Ishikawa (cell line): ENCODE measurements at regions not wholly inside any gene's neighbourhood (a gene's known extent, or its start where the extent isn't known, plus 50 kb on each side); places are given as distances from the start of the nearest gene placed in this dataset.

Experiments used
- CEBPB ChIP-seq: IDR thresholded peaks from 2 replicates; pipeline ENCODE4 v1.6.1; 2012
- CREB1 ChIP-seq: IDR thresholded peaks from 2 replicates; pipeline ENCODE4 v1.6.1; 2012; ENCODE audit warnings: low read depth
- EGR1 ChIP-seq: IDR thresholded peaks from 2 replicates; pipeline ENCODE4 v1.6.1; 2012
- EP300 ChIP-seq: IDR thresholded peaks from 2 replicates; pipeline ENCODE4 v1.6.1; 2012; ENCODE audit warnings: borderline replicate concordance
- FOXM1 ChIP-seq: IDR thresholded peaks from 2 replicates; pipeline ENCODE4 v1.6.1; 2012; ENCODE audit warnings: low read depth, borderline replicate concordance
- MAX ChIP-seq: IDR thresholded peaks from 2 replicates; pipeline ENCODE4 v1.6.1; 2012
- NFIC ChIP-seq: IDR thresholded peaks from 2 replicates; pipeline ENCODE4 v1.6.1; 2012
- RAD21 ChIP-seq: IDR thresholded peaks from 2 replicates; pipeline ENCODE4 v1.6.1; 2012; ENCODE audit warnings: low read depth
- TAF1 ChIP-seq: IDR thresholded peaks from 2 replicates; pipeline ENCODE4 v1.6.1; 2012; ENCODE audit warnings: low read depth, mild to moderate bottlenecking
- TCF12 ChIP-seq: IDR thresholded peaks from 2 replicates; pipeline ENCODE4 v1.6.1; 2012; ENCODE audit warnings: low read depth
- TEAD4 ChIP-seq: IDR thresholded peaks from 2 replicates; pipeline ENCODE4 v1.6.1; 2012
- USF1 ChIP-seq: IDR thresholded peaks from 2 replicates; pipeline ENCODE4 v1.6.1; 2012
- YY1 ChIP-seq: IDR thresholded peaks from 2 replicates; pipeline ENCODE4 v1.6.1; 2012; ENCODE audit warnings: low read depth
- ZBTB7A ChIP-seq: IDR thresholded peaks from 2 replicates; pipeline ENCODE4 v1.6.1; 2012; ENCODE audit warnings: low read depth
- TF ChIP-seq, protein P1 (sequence below): IDR thresholded peaks from 2 replicates; pipeline ENCODE4 v1.6.1; 2012; ENCODE audit warnings: low read depth, mild to moderate bottlenecking

GRCh38 chr12:30072824-30073223 is 289.1 kb upstream of the TMTC1 start:
- TF ChIP-seq TCF12: no peak
- no peak for TF ChIP-seq EP300
- TF ChIP-seq USF1: no peak
- TF ChIP-seq TAF1: no peak
- no peak for TF ChIP-seq RAD21
- no peak for TF ChIP-seq EGR1
- TF ChIP-seq CEBPB: no peak
- no peak for TF ChIP-seq YY1
- no peak for TF ChIP-seq ZBTB7A
- TF ChIP-seq NFIC: no peak
- TF ChIP-seq FOXM1: no peak
- no peak for TF ChIP-seq CREB1
- TF ChIP-seq TEAD4: no peak
- TF ChIP-seq, protein P1, sequence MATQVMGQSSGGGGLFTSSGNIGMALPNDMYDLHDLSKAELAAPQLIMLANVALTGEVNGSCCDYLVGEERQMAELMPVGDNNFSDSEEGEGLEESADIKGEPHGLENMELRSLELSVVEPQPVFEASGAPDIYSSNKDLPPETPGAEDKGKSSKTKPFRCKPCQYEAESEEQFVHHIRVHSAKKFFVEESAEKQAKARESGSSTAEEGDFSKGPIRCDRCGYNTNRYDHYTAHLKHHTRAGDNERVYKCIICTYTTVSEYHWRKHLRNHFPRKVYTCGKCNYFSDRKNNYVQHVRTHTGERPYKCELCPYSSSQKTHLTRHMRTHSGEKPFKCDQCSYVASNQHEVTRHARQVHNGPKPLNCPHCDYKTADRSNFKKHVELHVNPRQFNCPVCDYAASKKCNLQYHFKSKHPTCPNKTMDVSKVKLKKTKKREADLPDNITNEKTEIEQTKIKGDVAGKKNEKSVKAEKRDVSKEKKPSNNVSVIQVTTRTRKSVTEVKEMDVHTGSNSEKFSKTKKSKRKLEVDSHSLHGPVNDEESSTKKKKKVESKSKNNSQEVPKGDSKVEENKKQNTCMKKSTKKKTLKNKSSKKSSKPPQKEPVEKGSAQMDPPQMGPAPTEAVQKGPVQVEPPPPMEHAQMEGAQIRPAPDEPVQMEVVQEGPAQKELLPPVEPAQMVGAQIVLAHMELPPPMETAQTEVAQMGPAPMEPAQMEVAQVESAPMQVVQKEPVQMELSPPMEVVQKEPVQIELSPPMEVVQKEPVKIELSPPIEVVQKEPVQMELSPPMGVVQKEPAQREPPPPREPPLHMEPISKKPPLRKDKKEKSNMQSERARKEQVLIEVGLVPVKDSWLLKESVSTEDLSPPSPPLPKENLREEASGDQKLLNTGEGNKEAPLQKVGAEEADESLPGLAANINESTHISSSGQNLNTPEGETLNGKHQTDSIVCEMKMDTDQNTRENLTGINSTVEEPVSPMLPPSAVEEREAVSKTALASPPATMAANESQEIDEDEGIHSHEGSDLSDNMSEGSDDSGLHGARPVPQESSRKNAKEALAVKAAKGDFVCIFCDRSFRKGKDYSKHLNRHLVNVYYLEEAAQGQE: no peak
- TF ChIP-seq MAX: no peak

DNA sequence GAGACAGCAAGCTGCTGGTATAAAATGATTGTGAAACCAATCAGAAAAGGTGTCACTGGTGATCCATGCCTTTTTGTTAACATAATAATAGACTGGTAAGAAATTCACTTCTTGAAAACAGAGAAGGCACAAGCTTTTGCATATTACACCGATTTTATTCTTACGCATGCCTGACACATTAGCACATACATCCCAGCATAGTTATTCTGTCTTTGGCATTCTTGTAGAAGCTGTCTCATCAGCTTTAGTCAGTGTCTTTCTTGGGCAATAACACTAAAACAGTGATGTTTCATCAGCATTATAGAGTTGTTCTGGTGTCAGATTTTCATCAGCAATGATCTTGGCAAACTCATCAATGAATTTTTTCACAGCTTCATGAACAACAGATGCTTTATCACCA is 283.4 kb upstream of the TMTC1 start:
- TF ChIP-seq MAX: no peak
- no peak for TF ChIP-seq EP300
- TF ChIP-seq, protein P1: no peak

- no peak for TF ChIP-seq FOXM1
- TF ChIP-seq TEAD4: no peak
- no peak for TF ChIP-seq NFIC
- TF ChIP-seq, protein P1: no peak
- TF ChIP-seq TAF1: no peak
- TF ChIP-seq TCF12: no peak
- TF ChIP-seq ZBTB7A: no peak
- TF ChIP-seq RAD21: no peak
- TF ChIP-seq EGR1: no peak
- TF ChIP-seq YY1: no peak
- no peak for TF ChIP-seq CREB1
- TF ChIP-seq CEBPB: no peak
Observed at GRCh38 chr12:30064906-30065305, 281.2 kb upstream of the TMTC1 start.

GRCh38 chr12:30063435-30063945 is 279.7 kb upstream of the TMTC1 start:
- no peak for TF ChIP-seq NFIC
- no peak for TF ChIP-seq TEAD4
- TF ChIP-seq, protein P1: no peak
- no peak for TF ChIP-seq TAF1
- TF ChIP-seq TCF12: no peak
- no peak for TF ChIP-seq CEBPB
- TF ChIP-seq YY1: no peak
- no peak for TF ChIP-seq RAD21
- no peak for TF ChIP-seq EGR1
- no peak for TF ChIP-seq MAX
- no peak for TF ChIP-seq USF1
